A673 (cell line): ENCODE measurements at regions not wholly inside any gene's neighbourhood (a gene's known extent, or its start where the extent isn't known, plus 50 kb on each side); places are given as distances from the start of the nearest gene placed in this dataset.

Source experiments
- EZH2 ChIP-seq: fragments of 200-600 bp; sonication (generic); IDR thresholded peaks from 2 replicates; pipeline ENCODE4 v1.6.1; 2017; ENCODE audit warnings: borderline replicate concordance, low read depth, mild to moderate bottlenecking, mixed read lengths, antibody characterized with exemption, low read length; ENCODE audit not compliant: poor library complexity, severe bottlenecking
- TF ChIP-seq, protein P1 (sequence below): fragments of 300-800, 200-600 bp; sonication (generic); conservative IDR thresholded peaks from 2 replicates; pipeline ENCODE4 v1.5.1; 2017; ENCODE audit warnings: low read depth, mild to moderate bottlenecking, antibody characterized with exemption, low read length, moderate library complexity, mixed read lengths

DNA sequence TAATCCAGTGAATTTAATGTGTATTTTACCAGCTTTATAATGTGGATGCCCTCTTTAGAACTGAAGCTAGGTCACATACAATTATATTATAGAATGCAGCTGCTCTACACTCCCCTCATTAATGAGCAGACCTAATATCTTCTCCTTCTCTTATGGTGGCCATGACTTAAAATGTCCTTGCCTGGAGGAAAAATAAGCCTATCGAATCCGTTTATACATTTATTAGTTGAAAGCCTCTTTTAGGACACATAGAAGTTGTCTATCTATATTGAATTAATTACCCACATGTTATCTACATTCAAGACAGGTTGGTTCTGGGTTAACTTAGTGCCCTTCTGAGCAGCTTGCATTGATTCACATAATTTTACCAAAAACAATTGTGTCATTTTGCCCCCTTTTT is 1716.8 kb downstream of the HACE1 start:
- TF ChIP-seq EZH2, result no peak
- TF ChIP-seq, protein P1, sequence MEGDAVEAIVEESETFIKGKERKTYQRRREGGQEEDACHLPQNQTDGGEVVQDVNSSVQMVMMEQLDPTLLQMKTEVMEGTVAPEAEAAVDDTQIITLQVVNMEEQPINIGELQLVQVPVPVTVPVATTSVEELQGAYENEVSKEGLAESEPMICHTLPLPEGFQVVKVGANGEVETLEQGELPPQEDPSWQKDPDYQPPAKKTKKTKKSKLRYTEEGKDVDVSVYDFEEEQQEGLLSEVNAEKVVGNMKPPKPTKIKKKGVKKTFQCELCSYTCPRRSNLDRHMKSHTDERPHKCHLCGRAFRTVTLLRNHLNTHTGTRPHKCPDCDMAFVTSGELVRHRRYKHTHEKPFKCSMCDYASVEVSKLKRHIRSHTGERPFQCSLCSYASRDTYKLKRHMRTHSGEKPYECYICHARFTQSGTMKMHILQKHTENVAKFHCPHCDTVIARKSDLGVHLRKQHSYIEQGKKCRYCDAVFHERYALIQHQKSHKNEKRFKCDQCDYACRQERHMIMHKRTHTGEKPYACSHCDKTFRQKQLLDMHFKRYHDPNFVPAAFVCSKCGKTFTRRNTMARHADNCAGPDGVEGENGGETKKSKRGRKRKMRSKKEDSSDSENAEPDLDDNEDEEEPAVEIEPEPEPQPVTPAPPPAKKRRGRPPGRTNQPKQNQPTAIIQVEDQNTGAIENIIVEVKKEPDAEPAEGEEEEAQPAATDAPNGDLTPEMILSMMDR, result no peak
